ENCODE measurements at regions not wholly inside any gene's neighbourhood (a gene's known extent, or its start where the extent isn't known, plus 50 kb on each side); places are given as distances from the start of the nearest gene placed in this dataset.

DNA sequence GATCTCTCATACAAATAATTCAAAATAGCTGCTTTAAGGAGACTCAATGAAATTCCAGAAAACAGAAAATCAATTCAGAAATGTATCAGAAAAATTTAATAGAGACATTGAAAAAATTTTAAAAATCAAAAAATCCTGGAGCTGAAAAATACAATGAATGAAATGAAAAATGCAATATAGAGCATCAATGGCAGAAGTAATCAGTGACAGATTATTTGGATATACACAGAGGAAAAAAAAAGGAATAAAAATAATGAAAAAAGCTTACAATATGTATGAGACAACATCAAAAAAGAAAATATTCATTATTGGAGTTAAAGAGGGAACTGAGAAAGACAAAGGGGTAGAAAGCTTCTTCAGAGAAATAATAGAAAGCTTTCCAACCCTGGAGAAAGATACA lies 122.9 kb upstream of the KLF14 start:
- TF ChIP-seq MAX (IDR thresholded peaks at IDR 0.05) (no peak), CEBPB (IDR thresholded peaks at IDR 0.05) (no peak), TEAD4 (IDR thresholded peaks at IDR 0.05) (no peak), EP300 (IDR thresholded peaks at IDR 0.05; ENCODE audit: borderline replicate concordance) (no peak), EGR1 (IDR thresholded peaks at IDR 0.05) (no peak), YY1 (IDR thresholded peaks at IDR 0.05; ENCODE audit: low read depth) (no peak)
- TF ChIP-seq, protein P1, sequence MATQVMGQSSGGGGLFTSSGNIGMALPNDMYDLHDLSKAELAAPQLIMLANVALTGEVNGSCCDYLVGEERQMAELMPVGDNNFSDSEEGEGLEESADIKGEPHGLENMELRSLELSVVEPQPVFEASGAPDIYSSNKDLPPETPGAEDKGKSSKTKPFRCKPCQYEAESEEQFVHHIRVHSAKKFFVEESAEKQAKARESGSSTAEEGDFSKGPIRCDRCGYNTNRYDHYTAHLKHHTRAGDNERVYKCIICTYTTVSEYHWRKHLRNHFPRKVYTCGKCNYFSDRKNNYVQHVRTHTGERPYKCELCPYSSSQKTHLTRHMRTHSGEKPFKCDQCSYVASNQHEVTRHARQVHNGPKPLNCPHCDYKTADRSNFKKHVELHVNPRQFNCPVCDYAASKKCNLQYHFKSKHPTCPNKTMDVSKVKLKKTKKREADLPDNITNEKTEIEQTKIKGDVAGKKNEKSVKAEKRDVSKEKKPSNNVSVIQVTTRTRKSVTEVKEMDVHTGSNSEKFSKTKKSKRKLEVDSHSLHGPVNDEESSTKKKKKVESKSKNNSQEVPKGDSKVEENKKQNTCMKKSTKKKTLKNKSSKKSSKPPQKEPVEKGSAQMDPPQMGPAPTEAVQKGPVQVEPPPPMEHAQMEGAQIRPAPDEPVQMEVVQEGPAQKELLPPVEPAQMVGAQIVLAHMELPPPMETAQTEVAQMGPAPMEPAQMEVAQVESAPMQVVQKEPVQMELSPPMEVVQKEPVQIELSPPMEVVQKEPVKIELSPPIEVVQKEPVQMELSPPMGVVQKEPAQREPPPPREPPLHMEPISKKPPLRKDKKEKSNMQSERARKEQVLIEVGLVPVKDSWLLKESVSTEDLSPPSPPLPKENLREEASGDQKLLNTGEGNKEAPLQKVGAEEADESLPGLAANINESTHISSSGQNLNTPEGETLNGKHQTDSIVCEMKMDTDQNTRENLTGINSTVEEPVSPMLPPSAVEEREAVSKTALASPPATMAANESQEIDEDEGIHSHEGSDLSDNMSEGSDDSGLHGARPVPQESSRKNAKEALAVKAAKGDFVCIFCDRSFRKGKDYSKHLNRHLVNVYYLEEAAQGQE (IDR thresholded peaks at IDR 0.05; ENCODE audit: low read depth): no peak
- TF ChIP-seq, protein P2, sequence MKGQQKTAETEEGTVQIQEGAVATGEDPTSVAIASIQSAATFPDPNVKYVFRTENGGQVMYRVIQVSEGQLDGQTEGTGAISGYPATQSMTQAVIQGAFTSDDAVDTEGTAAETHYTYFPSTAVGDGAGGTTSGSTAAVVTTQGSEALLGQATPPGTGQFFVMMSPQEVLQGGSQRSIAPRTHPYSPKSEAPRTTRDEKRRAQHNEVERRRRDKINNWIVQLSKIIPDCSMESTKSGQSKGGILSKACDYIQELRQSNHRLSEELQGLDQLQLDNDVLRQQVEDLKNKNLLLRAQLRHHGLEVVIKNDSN (IDR thresholded peaks at IDR 0.05): no peak

DNA sequence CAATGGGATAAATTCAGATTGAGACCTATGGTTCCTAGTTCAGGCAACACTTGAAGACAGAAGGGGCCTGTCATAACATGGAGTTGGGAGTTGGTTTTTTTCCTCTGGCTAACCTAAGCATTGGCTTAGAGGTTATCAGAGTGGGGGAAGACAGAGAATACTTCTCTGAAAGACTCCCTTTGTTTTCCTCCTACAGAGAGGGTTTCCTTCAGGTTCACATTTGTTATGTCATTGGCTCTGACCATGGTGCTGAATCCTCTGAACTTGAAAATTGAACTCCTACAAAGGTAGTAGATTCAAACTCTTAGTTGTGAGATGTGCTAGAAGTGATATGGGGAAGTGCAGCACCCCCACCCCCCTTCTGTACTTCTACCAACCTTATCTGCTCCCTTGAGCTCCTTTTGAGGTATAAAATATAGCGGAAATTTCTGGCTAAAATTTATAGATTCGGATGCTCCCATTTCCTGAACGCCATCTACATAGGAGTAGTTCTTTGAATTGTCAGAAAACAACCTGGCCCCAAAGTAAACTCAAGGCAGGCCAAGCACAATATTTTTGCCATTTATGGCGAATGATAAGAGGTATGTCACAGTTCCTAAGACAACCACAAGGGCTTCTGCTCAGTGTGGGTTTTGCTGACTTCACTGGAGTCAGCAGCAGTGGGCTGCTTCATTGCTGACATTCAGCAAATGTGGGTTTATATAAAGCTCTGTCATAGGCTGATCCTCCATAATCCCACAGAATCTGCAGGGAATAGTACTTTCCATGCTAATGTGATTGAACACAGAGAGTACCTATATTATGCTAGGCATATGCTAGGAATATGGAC lies 131.6 kb upstream of the KLF14 start:
- TF ChIP-seq CREB1 (IDR thresholded peaks at IDR 0.05; ENCODE audit: low read depth) (no peak), TEAD4 (IDR thresholded peaks at IDR 0.05) (no peak), MAX (IDR thresholded peaks at IDR 0.05) (no peak), EP300 (IDR thresholded peaks at IDR 0.05; ENCODE audit: borderline replicate concordance) (no peak), EGR1 (IDR thresholded peaks at IDR 0.05) (no peak), FOXM1 (IDR thresholded peaks at IDR 0.05; ENCODE audit: borderline replicate concordance, low read depth) (no peak), TCF12 (IDR thresholded peaks at IDR 0.05; ENCODE audit: low read depth) (no peak), NFIC (IDR thresholded peaks at IDR 0.05) (no peak), YY1 (IDR thresholded peaks at IDR 0.05; ENCODE audit: low read depth) (no peak), CEBPB (IDR thresholded peaks at IDR 0.05) (no peak), ZBTB7A (IDR thresholded peaks at IDR 0.05; ENCODE audit: low read depth) (no peak), RAD21 (IDR thresholded peaks at IDR 0.05; ENCODE audit: low read depth) (0 out of 2 replicates have a peak, but pooled peaks have one; percentile 7), TAF1 (IDR thresholded peaks at IDR 0.05; ENCODE audit: low read depth) (no peak)
- TF ChIP-seq, protein P1 (IDR thresholded peaks at IDR 0.05; ENCODE audit: low read depth): peak; percentile 93
- TF ChIP-seq, protein P2 (IDR thresholded peaks at IDR 0.05): no peak

GRCh38 chr7:130867039-130867438 lies 133.0 kb upstream of the KLF14 start:
- TF ChIP-seq, protein P1 (IDR thresholded peaks at IDR 0.05; ENCODE audit: low read depth): 0 out of 2 replicates have a peak, but pooled peaks have one; percentile 7
- no peak for TF ChIP-seq TAF1 (IDR thresholded peaks at IDR 0.05; ENCODE audit: low read depth)

- TF ChIP-seq NFIC (IDR thresholded peaks at IDR 0.05) (no peak), MAX (IDR thresholded peaks at IDR 0.05) (no peak), ZBTB7A (IDR thresholded peaks at IDR 0.05; ENCODE audit: low read depth) (no peak), TEAD4 (IDR thresholded peaks at IDR 0.05) (no peak), YY1 (IDR thresholded peaks at IDR 0.05; ENCODE audit: low read depth) (no peak), FOXM1 (IDR thresholded peaks at IDR 0.05; ENCODE audit: borderline replicate concordance, low read depth) (no peak), TCF12 (IDR thresholded peaks at IDR 0.05; ENCODE audit: low read depth) (no peak), CREB1 (IDR thresholded peaks at IDR 0.05; ENCODE audit: low read depth) (no peak), RAD21 (IDR thresholded peaks at IDR 0.05; ENCODE audit: low read depth) (no peak), EP300 (IDR thresholded peaks at IDR 0.05; ENCODE audit: borderline replicate concordance) (no peak), TAF1 (IDR thresholded peaks at IDR 0.05; ENCODE audit: low read depth) (no peak)
- TF ChIP-seq, protein P2 (IDR thresholded peaks at IDR 0.05): no peak
- TF ChIP-seq, protein P1 (IDR thresholded peaks at IDR 0.05; ENCODE audit: low read depth): no peak; the same call in 1 of the 2 replicates
Observed at GRCh38 chr7:130867581-130868136, 133.7 kb upstream of the KLF14 start.

Data from Ishikawa (cell line).